ENCODE measurements at regions not wholly inside any gene's neighbourhood (a gene's known extent, or its start where the extent isn't known, plus 50 kb on each side); places are given as distances from the start of the nearest gene placed in this dataset.

DNA sequence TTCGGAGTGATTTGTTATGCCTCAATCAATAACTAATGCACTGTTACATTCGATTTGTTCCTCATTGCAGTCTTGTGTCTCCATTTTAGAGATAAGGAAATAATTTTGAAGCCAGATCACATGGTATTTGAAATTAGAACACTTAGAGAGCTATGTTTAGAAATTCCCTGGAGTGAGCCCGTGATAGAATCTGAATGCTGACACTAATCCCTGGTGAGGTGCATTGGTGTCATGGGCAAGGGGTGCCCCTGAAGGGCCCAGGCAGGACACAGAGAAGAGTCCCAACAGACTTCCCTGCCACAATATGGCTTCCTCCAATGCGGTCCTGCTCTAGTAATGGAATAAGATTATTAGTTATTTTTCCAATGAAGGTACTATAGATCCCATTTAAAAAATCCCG, 223.0 kb downstream of the NR2F2 start:
- Histone ChIP-seq H3K27me3 (ENCODE audit: insufficient read depth, insufficient read length) (no peaks in the 10 kb centered on the region), H3K36me3 (ENCODE audit: insufficient read depth, insufficient read length, low read length) (no peaks in the 10 kb centered on the region), H3K4me1 (ENCODE audit: insufficient read depth, insufficient read length) (no peaks in the 10 kb centered on the region), H3K4me3 (ENCODE audit: insufficient read length, low read depth) (no peak overlapping the region), H3K9ac (ENCODE audit: insufficient read length, low read depth) (no peak overlapping the region), H3K9me3 (ENCODE audit: insufficient read depth, low read length) (no peaks in the 10 kb centered on the region)
- no peak for DNase-seq (ENCODE audit: low read depth, low spot score)
- TF ChIP-seq ZNF274 (IDR thresholded peaks at IDR 0.05; ENCODE audit: low read depth, low read length) (no peak), SUZ12 (IDR thresholded peaks at IDR 0.05; ENCODE audit: extremely low read depth, insufficient read depth, insufficient read length) (no peak), YY1 (IDR thresholded peaks at IDR 0.05; ENCODE audit: insufficient read depth, insufficient read length) (no peak)

DNA sequence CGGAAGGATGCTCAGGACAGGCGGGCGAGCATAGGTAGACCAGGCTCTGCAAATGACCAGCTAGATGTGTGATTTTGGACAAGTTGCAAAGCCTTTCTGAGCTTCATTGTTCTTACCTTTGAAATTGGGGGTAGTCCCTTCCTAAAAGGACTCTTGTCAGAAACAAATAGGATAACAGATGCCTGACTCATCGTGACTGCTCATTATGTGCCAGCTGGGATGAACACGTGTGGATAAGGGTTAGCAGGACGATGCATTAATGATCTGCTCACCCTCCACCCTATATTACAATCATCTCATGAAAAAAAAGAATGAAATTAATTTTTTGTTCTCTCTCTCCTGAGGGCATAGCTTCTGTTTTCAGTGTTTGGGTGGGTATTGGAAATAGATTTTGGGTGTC, 223.4 kb downstream of the NR2F2 start:
- no peak overlapping the region for H3K9ac ChIP-seq (ENCODE audit: insufficient read length, low read depth)
- no peak overlapping the region for H3K4me3 ChIP-seq (ENCODE audit: insufficient read length, low read depth)
- no peaks in the 10 kb centered on the region for H3K9me3 ChIP-seq (ENCODE audit: insufficient read depth, low read length)
- no peak for DNase-seq (ENCODE audit: low read depth, low spot score)
- H3K4me1 ChIP-seq (ENCODE audit: insufficient read depth, insufficient read length): no peaks in the 10 kb centered on the region
- TF ChIP-seq SUZ12 (IDR thresholded peaks at IDR 0.05; ENCODE audit: extremely low read depth, insufficient read depth, insufficient read length): no peak
- no peak for TF ChIP-seq YY1 (IDR thresholded peaks at IDR 0.05; ENCODE audit: insufficient read depth, insufficient read length)
- no peak for TF ChIP-seq ZNF274 (IDR thresholded peaks at IDR 0.05; ENCODE audit: low read depth, low read length)
- no peaks in the 10 kb centered on the region for H3K27me3 ChIP-seq (ENCODE audit: insufficient read depth, insufficient read length)
- no peaks in the 10 kb centered on the region for H3K36me3 ChIP-seq (ENCODE audit: insufficient read depth, insufficient read length, low read length)

DNA sequence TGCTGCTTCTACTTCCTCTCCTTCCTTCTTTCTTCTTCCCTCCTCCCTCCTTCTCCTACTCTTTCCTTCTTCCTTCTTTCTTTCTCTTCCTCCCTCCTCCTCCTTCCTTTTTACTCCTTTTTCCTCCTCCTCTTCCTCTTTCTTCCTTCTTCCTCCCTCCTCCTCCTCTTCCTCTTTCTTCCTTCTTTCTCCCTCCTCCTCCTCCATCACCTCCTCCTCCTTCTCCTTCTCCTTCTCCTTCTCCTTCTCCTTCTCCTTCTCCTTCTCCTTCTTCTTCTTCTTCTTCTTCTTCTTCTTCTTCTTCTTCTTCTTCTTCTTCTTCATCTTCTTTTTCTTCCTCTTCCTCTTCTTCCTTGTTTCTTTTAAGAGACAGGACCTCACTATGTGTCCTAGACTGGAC, 224.0 kb downstream of the NR2F2 start:
- H3K4me1 ChIP-seq (ENCODE audit: insufficient read depth, insufficient read length): no peaks in the 10 kb centered on the region
- DNase-seq (ENCODE audit: low read depth, low spot score): no peak
- H3K9ac ChIP-seq (ENCODE audit: insufficient read length, low read depth): no peak overlapping the region
- H3K9me3 ChIP-seq (ENCODE audit: insufficient read depth, low read length): no peaks in the 10 kb centered on the region
- TF ChIP-seq YY1 (IDR thresholded peaks at IDR 0.05; ENCODE audit: insufficient read depth, insufficient read length): no peak
- TF ChIP-seq SUZ12 (IDR thresholded peaks at IDR 0.05; ENCODE audit: extremely low read depth, insufficient read depth, insufficient read length): no peak
- no peak for TF ChIP-seq ZNF274 (IDR thresholded peaks at IDR 0.05; ENCODE audit: low read depth, low read length)
- no peaks in the 10 kb centered on the region for H3K27me3 ChIP-seq (ENCODE audit: insufficient read depth, insufficient read length)
- no peaks in the 10 kb centered on the region for H3K36me3 ChIP-seq (ENCODE audit: insufficient read depth, insufficient read length, low read length)
- H3K4me3 ChIP-seq (ENCODE audit: insufficient read length, low read depth): no peak overlapping the region

DNA sequence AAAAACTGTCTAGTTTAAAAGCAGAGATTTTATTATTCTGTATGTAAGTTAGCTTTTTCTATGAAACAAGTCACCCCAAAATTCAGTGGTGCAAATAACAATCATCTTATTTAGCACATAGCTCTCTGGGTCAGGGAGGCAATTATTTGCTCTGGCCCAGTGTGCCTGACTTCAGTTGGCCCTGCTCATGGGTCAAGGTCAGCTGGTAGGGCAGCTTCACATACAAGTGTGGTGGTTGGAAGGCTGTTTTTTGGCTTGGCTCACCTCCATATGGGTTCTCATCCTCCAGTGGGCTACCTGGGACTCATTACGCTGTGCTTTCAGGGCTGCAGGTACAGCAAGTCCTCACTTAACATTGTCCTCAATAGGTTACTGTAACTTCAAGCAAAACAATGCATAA, 228.6 kb downstream of the NR2F2 start:
- Histone ChIP-seq H3K36me3 (ENCODE audit: insufficient read depth, insufficient read length, low read length) (no peaks in the 10 kb centered on the region), H3K4me1 (ENCODE audit: insufficient read depth, insufficient read length) (no peaks in the 10 kb centered on the region), H3K9me3 (ENCODE audit: insufficient read depth, low read length) (no peaks in the 10 kb centered on the region), H3K9ac (ENCODE audit: insufficient read length, low read depth) (no peak overlapping the region), H3K4me3 (ENCODE audit: insufficient read length, low read depth) (no peak overlapping the region), H3K27me3 (ENCODE audit: insufficient read depth, insufficient read length) (no peaks in the 10 kb centered on the region)
- TF ChIP-seq YY1 (IDR thresholded peaks at IDR 0.05; ENCODE audit: insufficient read depth, insufficient read length) (no peak), ZNF274 (IDR thresholded peaks at IDR 0.05; ENCODE audit: low read depth, low read length) (no peak), SUZ12 (IDR thresholded peaks at IDR 0.05; ENCODE audit: extremely low read depth, insufficient read depth, insufficient read length) (no peak)
- DNase-seq (ENCODE audit: low read depth, low spot score): no peak

DNA sequence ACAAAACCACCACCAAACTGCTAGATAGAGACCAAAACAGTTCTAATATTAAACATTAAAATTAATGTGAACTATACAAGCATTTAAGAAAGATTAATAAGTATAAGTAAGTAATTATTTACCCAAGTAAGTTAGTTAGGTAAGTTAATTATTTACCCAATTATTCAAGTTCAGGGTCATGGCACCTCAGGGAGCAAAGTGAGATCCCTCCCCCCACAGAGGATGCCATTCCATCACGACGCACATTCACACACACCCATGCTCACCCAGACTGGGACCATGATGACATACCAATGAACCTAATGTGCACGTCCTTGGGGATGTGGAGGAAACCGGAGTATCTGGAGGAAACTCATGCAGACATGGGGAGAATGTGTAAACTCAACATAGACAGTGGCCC, 229.1 kb downstream of the NR2F2 start:
- no peaks in the 10 kb centered on the region for H3K36me3 ChIP-seq (ENCODE audit: insufficient read depth, insufficient read length, low read length)
- DNase-seq (ENCODE audit: low read depth, low spot score): no peak
- H3K4me1 ChIP-seq (ENCODE audit: insufficient read depth, insufficient read length): no peaks in the 10 kb centered on the region

DNA sequence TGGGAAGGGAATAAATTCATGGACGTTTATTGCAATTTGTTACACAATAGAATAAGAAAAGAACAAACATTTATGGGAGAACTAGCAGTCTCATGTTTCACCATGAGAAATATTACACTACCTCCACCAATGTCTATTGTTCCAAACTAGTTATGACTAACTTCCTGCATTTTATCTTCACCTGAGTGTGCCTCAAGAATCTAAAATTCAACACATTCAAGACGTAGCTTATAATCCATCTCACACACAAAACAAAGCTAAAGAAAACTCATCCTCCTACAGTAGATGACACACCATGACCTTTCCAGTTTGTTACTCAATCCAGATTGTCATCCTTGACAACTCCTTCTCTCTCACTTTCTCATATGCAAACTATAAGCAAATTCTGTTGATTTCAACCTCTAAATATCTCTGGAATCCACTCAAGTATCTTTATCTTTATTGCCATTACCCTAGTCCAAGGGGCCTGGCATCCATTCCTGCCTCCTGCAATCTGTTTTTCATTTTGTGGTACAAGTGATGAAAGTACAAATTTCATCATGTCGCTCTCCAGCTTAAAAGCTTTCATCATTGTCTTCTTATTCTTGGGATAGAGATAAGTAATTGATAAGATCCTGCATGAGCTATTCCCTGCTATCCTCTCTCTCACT, 229.9 kb downstream of the NR2F2 start:
- no peak overlapping the region for H3K4me3 ChIP-seq (ENCODE audit: insufficient read length, low read depth)
- no peak for DNase-seq (ENCODE audit: low read depth, low spot score)
- no peak overlapping the region for H3K9ac ChIP-seq (ENCODE audit: insufficient read length, low read depth)
- no peaks in the 10 kb centered on the region for H3K36me3 ChIP-seq (ENCODE audit: insufficient read depth, insufficient read length, low read length)
- TF ChIP-seq ZNF274 (IDR thresholded peaks at IDR 0.05; ENCODE audit: low read depth, low read length) (no peak), YY1 (IDR thresholded peaks at IDR 0.05; ENCODE audit: insufficient read depth, insufficient read length) (no peak), SUZ12 (IDR thresholded peaks at IDR 0.05; ENCODE audit: extremely low read depth, insufficient read depth, insufficient read length) (no peak)
- H3K27me3 ChIP-seq (ENCODE audit: insufficient read depth, insufficient read length): no peaks in the 10 kb centered on the region
- H3K9me3 ChIP-seq (ENCODE audit: insufficient read depth, low read length): no peaks in the 10 kb centered on the region
- H3K4me1 ChIP-seq (ENCODE audit: insufficient read depth, insufficient read length): no peaks in the 10 kb centered on the region

More for the DNA sequence above, 229.1 kb downstream of the NR2F2 start:
- Histone ChIP-seq H3K4me3 (ENCODE audit: insufficient read length, low read depth) (no peak overlapping the region), H3K27me3 (ENCODE audit: insufficient read depth, insufficient read length) (no peaks in the 10 kb centered on the region), H3K9ac (ENCODE audit: insufficient read length, low read depth) (no peak overlapping the region), H3K9me3 (ENCODE audit: insufficient read depth, low read length) (no peaks in the 10 kb centered on the region)
- TF ChIP-seq SUZ12 (IDR thresholded peaks at IDR 0.05; ENCODE audit: extremely low read depth, insufficient read depth, insufficient read length): no peak
- TF ChIP-seq YY1 (IDR thresholded peaks at IDR 0.05; ENCODE audit: insufficient read depth, insufficient read length): no peak
- no peak for TF ChIP-seq ZNF274 (IDR thresholded peaks at IDR 0.05; ENCODE audit: low read depth, low read length)

DNA sequence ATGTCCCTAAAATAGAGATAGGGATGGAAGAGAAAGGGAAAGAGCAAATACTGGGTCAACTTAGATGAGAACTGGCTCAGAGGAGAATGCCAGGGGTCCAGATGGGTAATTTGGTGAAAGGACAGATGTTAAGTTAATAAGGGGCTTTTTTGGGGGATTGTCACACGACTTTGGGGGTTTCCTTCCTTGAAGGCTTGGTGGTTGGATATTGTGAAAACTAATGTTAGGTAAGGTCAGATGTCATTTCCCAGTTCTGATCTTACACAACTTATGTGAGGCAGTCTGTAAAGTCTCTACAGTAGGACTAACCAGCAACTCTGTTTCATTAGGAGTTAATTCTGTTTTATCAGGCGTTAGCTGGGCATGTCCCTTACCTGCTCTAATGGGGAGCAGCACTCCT, 231.1 kb downstream of the NR2F2 start:
- Histone ChIP-seq H3K27me3 (ENCODE audit: insufficient read depth, insufficient read length) (no peaks in the 10 kb centered on the region), H3K36me3 (ENCODE audit: insufficient read depth, insufficient read length, low read length) (no peaks in the 10 kb centered on the region), H3K9me3 (ENCODE audit: insufficient read depth, low read length) (no peaks in the 10 kb centered on the region), H3K4me3 (ENCODE audit: insufficient read length, low read depth) (no peak overlapping the region), H3K4me1 (ENCODE audit: insufficient read depth, insufficient read length) (no peaks in the 10 kb centered on the region), H3K9ac (ENCODE audit: insufficient read length, low read depth) (no peak overlapping the region)
- no peak for TF ChIP-seq ZNF274 (IDR thresholded peaks at IDR 0.05; ENCODE audit: low read depth, low read length)
- no peak for TF ChIP-seq SUZ12 (IDR thresholded peaks at IDR 0.05; ENCODE audit: extremely low read depth, insufficient read depth, insufficient read length)
- no peak for TF ChIP-seq YY1 (IDR thresholded peaks at IDR 0.05; ENCODE audit: insufficient read depth, insufficient read length)
- DNase-seq (ENCODE audit: low read depth, low spot score): no peak
